ENCODE measurements at regions not wholly inside any gene's neighbourhood (a gene's known extent, or its start where the extent isn't known, plus 50 kb on each side); places are given as distances from the start of the nearest gene placed in this dataset.

DNA sequence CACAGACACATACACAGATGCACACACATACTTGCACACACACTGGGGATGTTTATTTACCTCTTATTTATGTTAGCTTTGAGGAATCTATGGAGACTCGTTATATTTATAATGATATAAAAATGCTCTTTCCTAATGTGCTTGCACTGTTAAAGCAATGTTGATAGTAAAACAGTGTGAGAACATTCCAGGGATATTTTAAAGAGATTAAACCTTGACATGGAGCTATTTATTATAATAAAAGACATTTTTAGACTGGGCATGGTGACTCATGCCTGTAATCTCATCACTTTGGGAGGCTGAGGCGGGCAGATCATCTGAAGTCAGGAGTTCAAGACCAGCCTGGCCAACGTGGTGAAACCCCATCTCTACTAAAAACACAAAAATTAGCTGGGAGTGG lies 557.3 kb upstream of the ZNF804A start:
- no peaks in the 10 kb centered on the region for H3K27me3 ChIP-seq
- no peaks in the 10 kb centered on the region for H3K9me3 ChIP-seq
- H3K4me3 ChIP-seq = no peak overlapping the region
- 26 to 51% (median 34%) methylated on average over 3 of the region's 3 CpGs for WGBS, 5 donors
- intact Hi-C loops (cut with DNase I; ENCODE audit: low total_unique reads) = no loop called here
- TF ChIP-seq EP300 (IDR thresholded peaks at IDR 0.05) (no peak), CTCF (IDR thresholded peaks at IDR 0.05) (no peak), POLR2AphosphoS5 (IDR thresholded peaks at IDR 0.05) (no peak), POLR2A (IDR thresholded peaks at IDR 0.05) (no peak)
- H3K27ac ChIP-seq = no peak overlapping the region
- no peak for DNase-seq
- no peaks in the 10 kb centered on the region for H3K36me3 ChIP-seq
- H3K4me1 ChIP-seq = no peaks in the 10 kb centered on the region

DNA sequence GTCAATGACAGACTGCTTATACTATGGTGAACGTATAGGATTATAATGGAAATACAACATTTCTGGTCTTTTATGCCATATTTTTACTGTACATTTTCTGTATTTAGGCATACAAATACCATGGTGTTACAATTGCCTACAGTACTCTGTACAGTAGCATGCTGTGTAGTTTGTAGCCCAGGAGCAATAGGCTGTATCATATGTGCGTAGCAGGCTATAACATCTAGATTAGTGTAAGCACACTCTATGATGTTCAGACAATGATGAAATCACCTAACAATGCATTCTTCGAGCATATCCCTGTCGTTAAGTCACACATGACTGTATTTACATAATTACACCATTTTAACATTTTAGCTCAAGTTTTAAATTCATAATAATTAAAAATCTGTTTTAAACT lies 556.6 kb upstream of the ZNF804A start:
- Histone ChIP-seq H3K4me1 (no peaks in the 10 kb centered on the region), H3K27ac (no peak overlapping the region), H3K36me3 (no peaks in the 10 kb centered on the region), H3K27me3 (no peaks in the 10 kb centered on the region), H3K4me3 (no peak overlapping the region), H3K9me3 (no peaks in the 10 kb centered on the region)
- intact Hi-C loops (cut with DNase I; ENCODE audit: low total_unique reads) = no loop called here
- WGBS, 5 donors = 82 to 92% (median 86%) methylated on average over 4 of the region's 4 CpGs
- TF ChIP-seq CTCF (IDR thresholded peaks at IDR 0.05) (no peak), POLR2A (IDR thresholded peaks at IDR 0.05) (no peak), POLR2AphosphoS5 (IDR thresholded peaks at IDR 0.05) (no peak), EP300 (IDR thresholded peaks at IDR 0.05) (no peak)
- no peak for DNase-seq

DNA sequence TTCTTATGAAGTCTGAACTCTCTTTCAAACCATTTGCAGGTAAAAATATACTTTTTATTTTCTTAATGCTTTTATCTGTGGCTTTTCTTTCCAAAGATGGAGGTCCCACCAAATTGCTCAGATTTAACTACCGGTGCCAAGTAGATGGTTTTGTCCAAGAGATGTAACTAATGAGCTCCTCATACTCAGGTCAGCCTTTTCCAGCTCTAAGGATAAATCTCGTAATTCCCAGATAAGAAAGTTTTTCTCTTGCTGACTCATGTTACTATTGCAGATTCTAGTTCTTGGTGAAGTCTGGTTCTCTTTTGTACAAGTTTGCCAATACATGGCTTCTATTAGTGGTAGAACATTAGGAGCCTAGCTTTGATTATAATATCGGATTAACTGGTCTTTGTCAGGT lies 550.8 kb upstream of the ZNF804A start:
- DNase-seq = no peak
- TF ChIP-seq POLR2A (IDR thresholded peaks at IDR 0.05) (no peak), CTCF (IDR thresholded peaks at IDR 0.05) (no peak), POLR2AphosphoS5 (IDR thresholded peaks at IDR 0.05) (no peak), EP300 (IDR thresholded peaks at IDR 0.05) (no peak)

GRCh38 chr2:184049566-184049965 lies 548.8 kb upstream of the ZNF804A start:
- Histone ChIP-seq H3K9me3 (no peaks in the 10 kb centered on the region), H3K4me3 (no peak overlapping the region), H3K36me3 (no peaks in the 10 kb centered on the region), H3K27ac (no peak overlapping the region), H3K27me3 (no peaks in the 10 kb centered on the region), H3K4me1 (peaks cover 0 to 5% (median 0%) of the 10 kb centered on the region in 4 donors)
- intact Hi-C loops (cut with DNase I; ENCODE audit: low total_unique reads) = no loop called here
- WGBS, 5 donors = 90 to 96% (median 92%) methylated on average over 2 of the region's 2 CpGs
- no peak for DNase-seq
- TF ChIP-seq EP300 (IDR thresholded peaks at IDR 0.05) = no peak
- no peak for TF ChIP-seq POLR2A (IDR thresholded peaks at IDR 0.05)
- no peak for TF ChIP-seq POLR2AphosphoS5 (IDR thresholded peaks at IDR 0.05)
- TF ChIP-seq CTCF (IDR thresholded peaks at IDR 0.05) = no peak

More for the DNA sequence above, 550.8 kb upstream of the ZNF804A start:
- Histone ChIP-seq H3K36me3 (no peaks in the 10 kb centered on the region), H3K9me3 (no peaks in the 10 kb centered on the region), H3K27me3 (no peaks in the 10 kb centered on the region), H3K4me1 (no peaks in the 10 kb centered on the region), H3K27ac (no peak overlapping the region), H3K4me3 (no peak overlapping the region)
- 32 to 77% (median 55%) methylated on average over 3 of the region's 3 CpGs for WGBS, 5 donors
- intact Hi-C loops (cut with DNase I; ENCODE audit: low total_unique reads) = no loop called here
